NCI-H82 treated with DMSO at 0.1 percent for 48 hours (cell line): ENCODE measurements at regions not wholly inside any gene's neighbourhood (a gene's known extent, or its start where the extent isn't known, plus 50 kb on each side); places are given as distances from the start of the nearest gene placed in this dataset.
"Not testable (repeated sequence)": the region's sequence is repeated elsewhere in the genome, so short reads cannot be mapped to it uniquely, and the experiment has no call there.

Experiments used
- DNase-seq: peaks from one replicate; lab custom pipeline; 2025; ENCODE audit not compliant: unreplicated experiment; lab: John Stamatoyannopoulos, UW

GRCh38 chr6:134442073-134442472 is 124.2 kb upstream of the SGK1 start:
- DNase-seq = no peak

GRCh38 chr6:134438837-134439236 is 120.9 kb upstream of the SGK1 start:
- DNase-seq = no peak

GRCh38 chr6:134437376-134437775 is 119.5 kb upstream of the SGK1 start:
- DNase-seq = no peak

- no peak for DNase-seq
Observed at GRCh38 chr6:134436950-134437349, 119.0 kb upstream of the SGK1 start.

GRCh38 chr6:134436281-134436815 is 118.4 kb upstream of the SGK1 start:
- no peak for DNase-seq

- DNase-seq = no peak
Observed at GRCh38 chr6:134435814-134436280, 117.9 kb upstream of the SGK1 start.

GRCh38 chr6:134434019-134434942 is 116.4 kb upstream of the SGK1 start:
- no peak for DNase-seq

GRCh38 chr6:134432036-134432435 is 114.1 kb upstream of the SGK1 start:
- DNase-seq = no peak

- no peak for DNase-seq
Observed at GRCh38 chr6:134431421-134431859, 113.5 kb upstream of the SGK1 start.

- no peak for DNase-seq
Observed at GRCh38 chr6:134429861-134430380, 112.0 kb upstream of the SGK1 start.

GRCh38 chr6:134427721-134428120 is 109.8 kb upstream of the SGK1 start:
- no peak for DNase-seq

- DNase-seq = no peak
Observed at GRCh38 chr6:134426623-134427022, 108.7 kb upstream of the SGK1 start.

- not testable (repeated sequence) for DNase-seq
Observed at GRCh38 chr6:134425917-134426316, 108.0 kb upstream of the SGK1 start.

GRCh38 chr6:134425513-134425912 is 107.6 kb upstream of the SGK1 start:
- DNase-seq = no peak

- no peak for DNase-seq
Observed at GRCh38 chr6:134424798-134425170, 106.9 kb upstream of the SGK1 start.

- DNase-seq = no peak
Observed at GRCh38 chr6:134424165-134424797, 106.4 kb upstream of the SGK1 start.

- no peak for DNase-seq
Observed at GRCh38 chr6:134422426-134423231, 104.7 kb upstream of the SGK1 start.

GRCh38 chr6:134421501-134421900 is 103.6 kb upstream of the SGK1 start:
- DNase-seq = no peak

- DNase-seq = no peak
Observed at GRCh38 chr6:134420614-134421181, 102.8 kb upstream of the SGK1 start.

- DNase-seq = no peak
Observed at GRCh38 chr6:134419716-134420115, 101.8 kb upstream of the SGK1 start.
